HG02759 (cell line): ENCODE measurements at regions not wholly inside any gene's neighbourhood (a gene's known extent, or its start where the extent isn't known, plus 50 kb on each side); places are given as distances from the start of the nearest gene placed in this dataset.

Source experiments
- ATAC-seq: cut with Tn5 transposase; IDR thresholded peaks from one replicate; pipeline ENCODE4 v1.9.1; 2021; ENCODE audit warnings: mild to moderate bottlenecking, moderate library complexity; ENCODE audit not compliant: unreplicated experiment

GRCh38 chr5:86875539-86875938 is 257.8 kb downstream of the COX7C start:
- no peak for ATAC-seq

- ATAC-seq: no peak
Observed at GRCh38 chr5:86878250-86878649, 260.5 kb downstream of the COX7C start.

DNA sequence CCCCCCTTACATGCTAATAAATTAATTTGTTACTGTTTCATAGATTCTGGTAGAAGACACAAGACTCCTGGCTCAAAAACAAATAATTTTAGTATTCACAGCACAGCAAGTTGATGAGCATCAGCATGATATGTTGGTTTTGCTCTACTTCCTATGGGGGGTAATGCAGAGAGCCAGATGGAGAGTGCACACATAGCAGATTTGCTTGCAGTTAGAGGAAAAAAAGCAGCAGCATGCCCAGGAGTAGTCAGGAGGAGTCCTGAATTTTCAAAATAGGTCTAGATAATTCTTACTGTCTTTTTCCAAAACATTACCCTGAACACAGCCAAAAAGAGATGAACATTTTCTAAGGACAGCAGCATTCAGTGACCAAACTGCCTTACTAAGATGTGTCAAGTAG is 261.3 kb downstream of the COX7C start:
- ATAC-seq: no peak

- peak; percentile 11 for ATAC-seq
Observed at GRCh38 chr5:86880344-86880743, 262.6 kb downstream of the COX7C start.

DNA sequence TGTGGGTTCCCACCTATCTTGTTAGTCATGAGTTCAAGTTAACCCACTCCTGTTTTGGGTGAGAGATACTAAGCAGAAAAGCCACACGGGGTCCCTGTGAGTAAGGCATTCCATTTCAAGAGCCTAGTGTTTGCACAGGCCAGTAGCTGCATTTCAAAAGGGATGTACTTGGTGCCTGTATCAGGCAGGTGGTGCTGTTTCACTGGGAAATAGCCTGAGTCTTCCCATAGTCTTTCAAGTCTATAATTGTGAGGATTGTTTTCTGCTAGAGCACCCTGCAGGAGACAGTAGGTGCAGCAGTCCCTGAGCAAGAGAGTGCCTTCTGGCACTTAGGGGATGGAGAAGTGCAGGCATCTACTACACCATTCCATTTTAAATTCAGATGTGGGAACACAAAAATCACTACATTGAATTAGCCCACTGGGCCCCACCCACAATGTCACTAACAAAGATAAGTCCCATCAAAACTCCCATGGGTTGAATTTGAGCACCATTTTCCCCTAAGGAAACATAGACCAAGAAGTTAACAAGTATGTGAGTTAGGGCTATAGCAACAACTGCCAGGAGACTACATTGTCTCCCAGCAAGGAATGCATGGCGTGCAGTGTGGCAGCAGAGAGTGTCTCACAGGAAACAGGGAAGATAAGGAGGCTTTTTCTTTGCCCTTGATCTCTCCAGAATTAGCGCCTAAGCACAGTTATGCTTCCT is 263.2 kb downstream of the COX7C start:
- peak; percentile 91 for ATAC-seq

DNA sequence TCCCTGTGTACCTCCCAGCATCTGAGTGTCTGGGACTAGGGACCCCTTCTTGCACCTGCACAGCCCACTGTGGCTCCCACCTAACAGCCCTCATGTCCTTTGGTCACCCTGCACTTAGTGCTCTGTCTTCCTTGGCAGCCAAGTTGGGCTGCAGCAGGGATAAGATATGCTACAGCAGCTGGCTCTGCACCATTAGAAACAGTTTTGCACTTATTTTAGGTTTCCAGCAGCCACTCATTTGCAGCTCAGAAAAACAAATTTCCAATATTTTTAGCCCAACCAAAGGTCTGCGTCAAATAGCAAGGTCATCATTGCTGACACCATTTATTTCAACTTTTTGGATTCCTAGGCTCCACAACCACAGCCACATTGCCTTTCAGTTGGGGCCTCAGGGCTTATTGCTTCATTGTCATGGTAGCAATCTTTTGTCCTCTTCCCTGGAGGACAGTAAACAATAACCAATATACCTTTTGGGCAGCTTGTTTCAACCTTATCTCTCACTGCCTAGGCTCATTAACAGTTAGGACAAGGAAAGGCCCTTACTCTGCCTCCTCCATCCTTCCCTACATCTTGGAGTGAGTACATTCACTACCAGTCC is 263.9 kb downstream of the COX7C start:
- ATAC-seq: no peak

DNA sequence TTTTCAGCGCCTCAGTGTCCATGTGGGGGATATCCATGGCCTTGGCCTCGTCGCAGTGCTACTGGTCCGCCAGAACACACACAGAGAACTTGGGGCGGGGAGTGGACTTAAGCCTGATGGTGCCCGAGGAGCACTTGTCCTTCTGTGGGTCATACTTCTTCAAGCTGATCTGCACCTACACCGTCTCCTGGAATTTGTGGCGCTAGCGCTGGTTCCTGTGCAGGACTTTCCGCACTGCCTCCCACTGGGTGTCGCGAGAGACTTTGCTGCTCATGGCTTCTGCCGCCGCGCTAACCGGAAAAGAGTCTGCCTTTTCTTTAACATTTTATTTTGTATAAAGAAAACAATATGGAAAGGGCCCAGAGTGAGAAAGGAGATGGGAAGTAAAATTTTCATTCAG is 266.9 kb downstream of the COX7C start:
- no peak for ATAC-seq

DNA sequence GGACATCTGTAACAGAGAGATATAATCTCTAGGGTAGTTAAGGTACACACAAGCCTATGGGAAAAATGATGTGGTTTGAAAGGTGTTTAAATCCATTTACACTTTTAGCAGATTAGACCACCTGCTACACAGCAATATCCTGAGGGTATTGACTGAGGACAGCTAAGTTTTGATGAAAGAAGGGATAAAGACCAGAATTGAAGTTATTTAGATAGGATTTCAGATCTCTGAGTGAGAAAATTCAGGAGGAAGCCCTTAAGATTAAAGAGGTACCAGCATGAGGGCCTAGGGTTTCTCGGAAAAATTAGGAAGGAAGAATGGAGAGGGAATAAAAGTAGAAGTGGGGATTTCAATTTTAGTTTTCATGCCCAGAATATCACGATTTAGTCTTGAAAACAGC is 267.3 kb downstream of the COX7C start:
- no peak for ATAC-seq

GRCh38 chr5:86885489-86886230 is 267.9 kb downstream of the COX7C start:
- ATAC-seq: no peak

- ATAC-seq: no peak
Observed at GRCh38 chr5:86890375-86890774, 272.6 kb downstream of the COX7C start.

DNA sequence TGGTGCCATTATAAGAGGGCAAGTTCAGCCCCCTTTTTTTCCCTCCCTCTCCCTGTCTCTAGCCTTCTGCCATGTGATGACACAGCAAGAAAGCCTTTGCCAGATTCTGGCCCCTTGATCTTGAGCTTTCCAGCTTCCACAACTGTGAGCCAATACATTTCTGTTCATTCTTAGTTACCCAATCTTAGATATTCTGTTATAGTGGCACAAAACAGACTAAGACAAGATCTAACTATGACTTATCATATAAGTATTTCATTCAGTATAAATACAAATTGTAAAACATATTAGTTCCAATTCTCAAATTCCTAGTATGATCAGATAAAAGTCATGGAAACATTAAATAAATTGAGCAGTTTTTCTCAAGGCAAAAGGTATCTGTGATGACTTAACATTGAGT is 276.3 kb downstream of the COX7C start:
- ATAC-seq: no peak

GRCh38 chr5:86896916-86897315 is 279.2 kb downstream of the COX7C start:
- ATAC-seq: no peak

DNA sequence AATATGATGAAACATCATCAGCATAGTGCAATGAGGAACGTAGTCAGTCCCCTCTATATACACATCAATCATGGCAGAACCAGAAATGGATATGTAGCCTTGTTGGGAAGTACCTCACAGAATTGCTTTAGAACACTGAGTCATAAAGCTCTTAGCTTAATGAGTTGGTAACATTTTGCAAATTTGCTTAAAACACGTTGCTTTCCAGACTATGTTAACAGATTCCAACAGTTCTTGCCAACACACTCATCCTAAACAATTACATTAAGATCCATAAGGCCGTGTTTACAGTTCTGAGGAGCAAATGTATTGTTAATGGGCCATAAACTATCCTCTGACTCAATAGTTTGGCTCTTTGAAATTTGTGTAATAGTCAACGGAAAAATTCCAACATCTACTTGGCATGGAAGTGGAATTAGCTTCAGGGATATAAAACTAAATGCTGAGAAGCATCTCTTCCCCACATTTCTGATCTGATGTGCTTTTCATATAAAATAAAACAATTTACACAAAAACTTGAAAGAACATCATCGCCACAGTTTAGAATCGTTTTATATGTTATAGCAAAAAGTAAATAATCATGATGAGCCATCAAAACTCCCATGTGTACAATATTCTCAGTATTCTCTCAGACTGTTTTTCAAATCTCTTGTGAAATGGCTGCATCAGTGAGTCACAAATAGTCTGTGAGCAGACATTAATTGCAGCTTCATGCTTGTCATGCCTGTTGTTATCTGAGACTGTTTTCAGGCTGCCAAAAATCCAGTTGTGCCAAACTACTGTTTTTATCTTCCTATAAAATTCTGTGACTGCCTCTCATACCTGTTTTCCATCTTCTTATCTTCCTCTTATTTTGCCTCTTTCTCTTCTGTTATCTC is 291.9 kb downstream of the COX7C start:
- no peak for ATAC-seq

DNA sequence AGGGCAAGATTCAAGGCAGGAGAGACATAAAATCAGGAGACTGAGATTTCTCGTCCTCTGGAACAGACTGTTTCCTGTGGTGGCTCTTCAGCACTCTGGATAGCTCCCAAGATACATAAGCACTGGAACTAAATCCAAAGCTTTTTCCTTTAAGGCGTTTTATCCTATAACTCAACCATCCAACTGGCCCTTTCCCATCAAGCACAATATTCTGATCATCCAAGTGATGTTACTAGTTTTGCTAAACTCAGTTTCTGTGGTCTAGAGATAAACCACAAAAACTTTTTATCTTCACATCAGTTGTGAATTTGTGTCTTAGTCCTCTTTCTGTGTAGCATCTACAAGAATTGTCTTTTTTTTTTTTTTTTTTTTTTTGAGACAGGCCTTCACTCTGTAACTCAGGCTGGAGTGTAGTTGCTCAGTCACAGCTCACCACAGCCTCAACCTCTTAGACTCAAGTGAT is 299.4 kb downstream of the COX7C start:
- ATAC-seq: no peak

GRCh38 chr5:86918246-86918645 is 300.5 kb downstream of the COX7C start:
- no peak for ATAC-seq

DNA sequence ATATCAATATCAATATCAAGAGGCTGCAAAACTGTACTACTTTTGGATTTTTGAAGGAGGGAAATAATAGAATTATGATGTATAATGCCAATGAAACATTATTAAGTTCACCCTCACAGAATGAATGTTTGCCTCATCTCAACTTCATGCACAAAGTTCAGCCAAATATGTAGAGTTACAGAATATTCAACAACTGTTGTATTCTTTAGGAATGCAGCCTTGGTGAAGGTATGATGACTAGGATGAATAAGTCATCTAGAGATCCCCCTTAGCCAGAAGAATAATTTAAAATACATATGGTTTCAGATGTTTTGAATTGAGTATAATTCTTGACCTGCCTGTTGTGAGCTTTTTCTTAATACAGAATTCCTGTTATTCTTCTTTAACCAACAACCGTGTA is 308.3 kb downstream of the COX7C start:
- ATAC-seq: no peak

- no peak for ATAC-seq
Observed at GRCh38 chr5:86929123-86929766, 311.5 kb downstream of the COX7C start.

DNA sequence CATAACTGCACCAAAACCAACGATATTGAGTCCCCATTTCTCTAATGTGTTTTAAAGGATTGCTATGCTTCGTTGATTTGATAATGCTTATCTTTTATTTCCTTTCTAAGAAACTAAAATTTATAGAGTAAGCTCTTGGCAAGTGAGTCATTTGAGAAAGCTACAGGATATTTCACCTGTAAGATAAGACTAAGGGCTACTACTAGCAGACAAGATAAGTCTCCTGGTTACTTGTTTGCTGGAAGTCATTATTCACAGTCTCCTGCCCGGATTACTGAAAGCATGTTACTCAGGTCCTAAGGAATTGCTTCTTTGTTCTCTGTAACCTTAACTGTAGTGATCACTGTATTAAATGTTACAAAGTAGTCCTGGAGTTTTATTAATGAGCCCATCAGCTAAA is 315.9 kb upstream of the RASA1 start:
- ATAC-seq: no peak

- no peak for ATAC-seq
Observed at GRCh38 chr5:86964889-86965288, 302.8 kb upstream of the RASA1 start.

DNA sequence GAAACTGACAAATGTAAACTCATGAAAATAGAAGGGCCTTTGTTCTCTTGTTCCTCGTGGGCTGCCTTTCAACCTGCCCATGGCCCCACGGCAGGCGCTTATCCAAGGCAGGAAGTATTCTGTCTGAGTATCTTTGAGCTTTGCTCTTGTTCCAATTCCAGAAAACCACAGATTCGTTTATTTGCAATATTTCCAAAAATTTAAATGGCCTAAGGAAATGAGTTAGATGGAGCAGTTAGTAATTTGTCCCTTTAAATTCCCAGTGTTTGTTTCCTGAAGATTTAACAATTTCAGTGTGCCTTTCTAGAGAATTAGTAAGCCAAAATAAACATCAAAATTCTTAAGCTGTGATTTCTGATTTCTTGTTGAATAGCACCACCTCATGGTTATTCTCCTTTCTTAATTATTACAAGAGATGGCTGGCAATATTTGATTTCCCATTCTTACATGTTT is 299.4 kb upstream of the RASA1 start:
- no peak for ATAC-seq

GRCh38 chr5:86970361-86970760 is 297.3 kb upstream of the RASA1 start:
- no peak for ATAC-seq
